B cell (primary cell): ENCODE measurements at regions not wholly inside any gene's neighbourhood (a gene's known extent, or its start where the extent isn't known, plus 50 kb on each side); places are given as distances from the start of the nearest gene placed in this dataset.

Experiments used
- CTCF ChIP-seq: fragments of 200-600 bp; IDR thresholded peaks from one replicate; pipeline ENCODE4 v1.8.0; 2022; ENCODE audit warnings: antibody characterized with exemption, mild to moderate bottlenecking
- EZH2 ChIP-seq: IDR thresholded peaks from 2 replicates; pipeline ENCODE4 v1.6.1; 2012; ENCODE audit warnings: borderline replicate concordance, low read depth, mild to moderate bottlenecking, moderate library complexity, low read length; ENCODE audit not compliant: insufficient read depth, poor library complexity, severe bottlenecking

GRCh38 chr11:79918846-79919245 is 478.0 kb upstream of the TENM4 start:
- TF ChIP-seq EZH2 (no peak), CTCF (no peak)
